ENCODE measurements at regions not wholly inside any gene's neighbourhood (a gene's known extent, or its start where the extent isn't known, plus 50 kb on each side); places are given as distances from the start of the nearest gene placed in this dataset.

- TF ChIP-seq, protein P1, sequence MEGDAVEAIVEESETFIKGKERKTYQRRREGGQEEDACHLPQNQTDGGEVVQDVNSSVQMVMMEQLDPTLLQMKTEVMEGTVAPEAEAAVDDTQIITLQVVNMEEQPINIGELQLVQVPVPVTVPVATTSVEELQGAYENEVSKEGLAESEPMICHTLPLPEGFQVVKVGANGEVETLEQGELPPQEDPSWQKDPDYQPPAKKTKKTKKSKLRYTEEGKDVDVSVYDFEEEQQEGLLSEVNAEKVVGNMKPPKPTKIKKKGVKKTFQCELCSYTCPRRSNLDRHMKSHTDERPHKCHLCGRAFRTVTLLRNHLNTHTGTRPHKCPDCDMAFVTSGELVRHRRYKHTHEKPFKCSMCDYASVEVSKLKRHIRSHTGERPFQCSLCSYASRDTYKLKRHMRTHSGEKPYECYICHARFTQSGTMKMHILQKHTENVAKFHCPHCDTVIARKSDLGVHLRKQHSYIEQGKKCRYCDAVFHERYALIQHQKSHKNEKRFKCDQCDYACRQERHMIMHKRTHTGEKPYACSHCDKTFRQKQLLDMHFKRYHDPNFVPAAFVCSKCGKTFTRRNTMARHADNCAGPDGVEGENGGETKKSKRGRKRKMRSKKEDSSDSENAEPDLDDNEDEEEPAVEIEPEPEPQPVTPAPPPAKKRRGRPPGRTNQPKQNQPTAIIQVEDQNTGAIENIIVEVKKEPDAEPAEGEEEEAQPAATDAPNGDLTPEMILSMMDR (IDR thresholded peaks at IDR 0.05) = no peak
- TF ChIP-seq POLR2A (IDR thresholded peaks at IDR 0.05) = no peak
Measured at GRCh38 chrX:118216509-118216908, 99.9 kb upstream of the KLHL13 start.

Data from uterus (tissue), 2 donors.